Trophoblast cell (in vitro differentiated cells and primary cell): ENCODE measurements at regions not wholly inside any gene's neighbourhood (a gene's known extent, or its start where the extent isn't known, plus 50 kb on each side); places are given as distances from the start of the nearest gene placed in this dataset.

Experiments
- DNase-seq, 2 donors: peaks; one replicate each; pipeline ENCODE4 v3.0.0-alpha.2; 2016
- H2AFZ ChIP-seq: 2 replicates; pipeline ENCODE4 v1.6.1; 2013; ENCODE audit warnings: low read length, moderate library complexity, mild to moderate bottlenecking; ENCODE audit not compliant: insufficient read depth, poor library complexity
- H2AK5ac ChIP-seq: 2 replicates; pipeline ENCODE4 v1.6.1; 2013; ENCODE audit warnings: mild to moderate bottlenecking, low read length
- H2BK120ac ChIP-seq: 2 replicates; pipeline ENCODE4 v1.6.1; 2013; ENCODE audit warnings: low read length, mild to moderate bottlenecking, moderate library complexity; ENCODE audit not compliant: insufficient read depth, poor library complexity
- H2BK12ac ChIP-seq: 2 replicates; pipeline ENCODE4 v1.6.1; 2013; ENCODE audit warnings: mild to moderate bottlenecking, low read length, moderate library complexity
- H2BK5ac ChIP-seq: 2 replicates; pipeline ENCODE4 v1.6.1; 2013; ENCODE audit warnings: low read length, low read depth, moderate library complexity, mild to moderate bottlenecking; ENCODE audit not compliant: poor library complexity
- H3K14ac ChIP-seq: 2 replicates; pipeline ENCODE4 v1.6.1; 2013; ENCODE audit warnings: mild to moderate bottlenecking, low read length
- H3K18ac ChIP-seq: 2 replicates; pipeline ENCODE4 v1.6.1; 2013; ENCODE audit warnings: mild to moderate bottlenecking, low read length
- H3K23ac ChIP-seq: 2 replicates; pipeline ENCODE4 v1.6.1; 2013; ENCODE audit warnings: low read length
- H3K27ac ChIP-seq: 2 replicates; pipeline ENCODE4 v1.5.1; 2013; ENCODE audit warnings: low read depth, mild to moderate bottlenecking, inconsistent platforms, low read length, moderate library complexity
- H3K27me3 ChIP-seq: 2 replicates; pipeline ENCODE4 v1.6.1; 2013; ENCODE audit warnings: inconsistent platforms, mild to moderate bottlenecking, low read length, moderate library complexity; ENCODE audit not compliant: insufficient read depth
- H3K36me3 ChIP-seq, 2 experiments: 1 replicate in 1 of 2; 2 replicates in 1 of 2; pipeline ENCODE4 v1.6.1; 2013; ENCODE audit warnings: low read length in 2 of 2, mild to moderate bottlenecking in 2 of 2, moderate library complexity in 1 of 2; ENCODE audit not compliant: insufficient read depth in 2 of 2, control insufficient read depth in 1 of 2
- H3K4ac ChIP-seq: 2 replicates; pipeline ENCODE4 v1.6.1; 2013; ENCODE audit warnings: low read depth, mild to moderate bottlenecking, low read length, moderate library complexity
- H3K4me1 ChIP-seq, 2 experiments: 1 replicate in 1 of 2; 2 replicates in 1 of 2; pipeline ENCODE4 v1.6.1; 2013; ENCODE audit warnings: low read length in 2 of 2, mild to moderate bottlenecking in 2 of 2, moderate library complexity in 1 of 2; ENCODE audit not compliant: insufficient read depth in 2 of 2, control insufficient read depth in 1 of 2
- H3K4me2 ChIP-seq: 2 replicates; pipeline ENCODE4 v1.6.1; 2013; ENCODE audit warnings: inconsistent platforms, mild to moderate bottlenecking, low read length, moderate library complexity
- H3K4me3 ChIP-seq: 2 replicates; pipeline ENCODE4 v1.5.1; 2013; ENCODE audit warnings: mild to moderate bottlenecking, low read depth, low read length, inconsistent platforms
- H3K79me1 ChIP-seq: one replicate; pipeline ENCODE4 v1.6.1; 2013; ENCODE audit warnings: low read length
- H3K79me2 ChIP-seq: 2 replicates; pipeline ENCODE4 v1.6.1; 2013; ENCODE audit warnings: low read length, mild to moderate bottlenecking; ENCODE audit not compliant: control insufficient read depth, insufficient read depth, poor library complexity
- H3K9ac ChIP-seq: 2 replicates; pipeline ENCODE4 v1.6.1; 2013; ENCODE audit warnings: mild to moderate bottlenecking, low read length
- H3K9me3 ChIP-seq: 2 replicates; pipeline ENCODE4 v1.6.1; 2013; ENCODE audit warnings: low read depth, mild to moderate bottlenecking, control low read depth, inconsistent platforms, low read length; ENCODE audit not compliant: insufficient read depth
- H4K12ac ChIP-seq: 2 replicates; pipeline ENCODE4 v1.6.1; 2013; ENCODE audit warnings: low read depth, mild to moderate bottlenecking, low read length, moderate library complexity
- H4K8ac ChIP-seq: 2 replicates; pipeline ENCODE4 v1.6.1; 2013; ENCODE audit warnings: low read depth, mild to moderate bottlenecking, low read length, moderate library complexity
- H4K91ac ChIP-seq: one replicate; pipeline ENCODE4 v1.6.1; 2013; ENCODE audit warnings: low read depth, mild to moderate bottlenecking, low read length, moderate library complexity
- WGBS: extraction: QIAGEN DNeasy Blood & Tissue Kit; methylation state at CpG from one replicate; pipeline ENCODE4 v1.1.7; 2013; ENCODE audit warnings: missing lambda C conversion rate; ENCODE audit not compliant: insufficient read length, insufficient coverage; ENCODE audit errors: extremely low coverage; 5-methylcytosine and 5-hydroxymethylcytosine counted together

GRCh38 chr5:26310415-26310814 lies 728.0 kb downstream of the CDH9 start:
- Histone ChIP-seq H2BK12ac (no peak overlapping the region), H3K9ac (no peak overlapping the region), H3K27ac (no peak overlapping the region), H3K14ac (no peak overlapping the region), H2AK5ac (no peak overlapping the region), H3K18ac (no peak overlapping the region), H2BK120ac (no peak overlapping the region), H3K27me3 (no peaks in the 10 kb centered on the region), H3K23ac (no peak overlapping the region), H3K4me1 (no peaks in the 10 kb centered on the region), H3K4me3 (no peak overlapping the region), H3K9me3 (no peaks in the 10 kb centered on the region), H4K91ac (no peak overlapping the region), H3K4me2 (no peak overlapping the region), H3K36me3 (no peaks in the 10 kb centered on the region), H3K79me2 (no peaks in the 10 kb centered on the region), H4K12ac (no peak overlapping the region), H3K4ac (no peak overlapping the region), H2AFZ (no peak overlapping the region), H2BK5ac (no peak overlapping the region), H4K8ac (no peak overlapping the region), H3K79me1 (no peaks in the 10 kb centered on the region)
- WGBS = no CpG with 5 or more reads among the region's 2 CpGs
- DNase-seq = peak in 1 of 2 donors; percentile 16

DNA sequence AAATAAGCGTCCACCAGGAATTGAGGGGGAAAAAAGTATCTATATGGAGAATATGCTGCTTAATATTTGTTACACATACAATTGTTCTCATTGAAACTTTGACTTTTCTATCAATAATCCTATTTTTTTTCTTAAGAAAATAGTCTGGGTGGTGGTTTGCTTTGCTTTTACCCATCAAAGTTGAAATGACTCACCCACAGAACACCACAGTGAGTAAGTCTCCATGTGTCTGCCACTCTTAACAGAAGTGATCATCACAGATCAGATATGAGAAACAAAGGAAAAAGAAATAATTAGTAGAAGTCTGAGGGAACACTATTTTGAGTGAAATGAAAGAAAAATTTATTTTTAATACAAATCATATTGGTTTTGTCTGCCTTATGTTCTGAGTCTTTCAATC lies 742.8 kb downstream of the CDH9 start:
- H3K4me2 ChIP-seq = no peak overlapping the region
- no peak overlapping the region for H3K23ac ChIP-seq
- no peak overlapping the region for H2BK120ac ChIP-seq
- H4K12ac ChIP-seq = no peak overlapping the region
- H3K18ac ChIP-seq = no peak overlapping the region
- H4K8ac ChIP-seq = no peak overlapping the region
- no peak overlapping the region for H2BK5ac ChIP-seq
- no peak overlapping the region for H2AFZ ChIP-seq
- H3K27me3 ChIP-seq = no peaks in the 10 kb centered on the region
- no peak overlapping the region for H4K91ac ChIP-seq
- H3K79me2 ChIP-seq = no peaks in the 10 kb centered on the region
- H3K4me3 ChIP-seq = no peak overlapping the region
- H3K9ac ChIP-seq = no peak overlapping the region
- peaks cover 0 to 2% of the 10 kb centered on the region in 2 experiments for H3K4me1 ChIP-seq
- no CpG with 5 or more reads among the region's 1 CpG for WGBS
- DNase-seq = peak in 1 of 2 donors; percentile 50
- no peak overlapping the region for H3K14ac ChIP-seq
- H3K4ac ChIP-seq = no peak overlapping the region
- H3K79me1 ChIP-seq = no peaks in the 10 kb centered on the region
- H3K27ac ChIP-seq = no peak overlapping the region
- H3K36me3 ChIP-seq = no peaks in the 10 kb centered on the region
- H3K9me3 ChIP-seq = no peaks in the 10 kb centered on the region
- no peak overlapping the region for H2BK12ac ChIP-seq
- H2AK5ac ChIP-seq = no peak overlapping the region

DNA sequence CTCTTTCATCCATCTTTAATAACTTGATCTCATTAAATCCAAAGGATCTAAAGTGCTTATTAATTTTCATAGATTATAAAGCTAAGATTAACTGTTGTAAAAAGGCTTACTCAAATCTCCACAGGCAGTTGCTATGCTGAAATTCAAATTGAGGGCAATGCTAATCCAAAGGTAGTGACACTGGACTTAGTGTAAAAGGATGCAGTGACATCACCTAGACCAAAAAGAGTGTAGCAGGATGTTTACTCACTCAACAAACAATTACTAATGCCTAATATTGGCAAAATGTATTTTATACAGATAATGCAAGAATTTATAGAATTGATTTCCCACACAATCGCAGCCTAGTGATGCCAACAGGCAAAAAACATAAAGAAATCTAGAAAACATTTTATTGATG lies 756.2 kb downstream of the CDH9 start:
- Histone ChIP-seq H2BK12ac (no peak overlapping the region), H3K9ac (no peak overlapping the region), H3K79me2 (no peaks in the 10 kb centered on the region), H3K27me3 (no peaks in the 10 kb centered on the region), H2BK5ac (no peak overlapping the region), H3K4ac (no peak overlapping the region), H2AFZ (no peak overlapping the region), H4K8ac (no peak overlapping the region), H3K4me1 (no peaks in the 10 kb centered on the region), H3K79me1 (no peaks in the 10 kb centered on the region), H2BK120ac (no peak overlapping the region), H3K9me3 (peaks cover 5% of the 10 kb centered on the region), H3K14ac (no peak overlapping the region), H3K36me3 (no peaks in the 10 kb centered on the region), H3K4me3 (no peak overlapping the region), H3K23ac (no peak overlapping the region), H4K91ac (no peak overlapping the region), H3K27ac (no peak overlapping the region), H4K12ac (no peak overlapping the region), H3K4me2 (no peak overlapping the region), H2AK5ac (no peak overlapping the region), H3K18ac (no peak overlapping the region)
- WGBS = no CpG with 5 or more reads among the region's 1 CpG
- no peak for DNase-seq

GRCh38 chr5:26278078-26278477 lies 760.3 kb downstream of the CDH9 start:
- Histone ChIP-seq H3K27ac (no peak overlapping the region), H2BK120ac (no peak overlapping the region)
- no CpG with 5 or more reads among the region's 2 CpGs for WGBS

More at GRCh38 chr5:26278078-26278477, 760.3 kb downstream of the CDH9 start:
- Histone ChIP-seq H3K14ac (no peak overlapping the region), H3K18ac (no peak overlapping the region), H3K23ac (no peak overlapping the region), H3K36me3 (no peaks in the 10 kb centered on the region), H3K4me2 (no peak overlapping the region), H4K8ac (no peak overlapping the region), H3K9me3 (no peaks in the 10 kb centered on the region), H4K91ac (no peak overlapping the region), H3K4ac (no peak overlapping the region), H3K4me1 (no peaks in the 10 kb centered on the region), H2BK5ac (no peak overlapping the region), H3K4me3 (no peak overlapping the region), H3K79me2 (no peaks in the 10 kb centered on the region), H2AFZ (no peak overlapping the region), H3K9ac (no peak overlapping the region), H3K27me3 (no peaks in the 10 kb centered on the region), H3K79me1 (no peaks in the 10 kb centered on the region), H2BK12ac (no peak overlapping the region), H2AK5ac (no peak overlapping the region), H4K12ac (no peak overlapping the region)
- no peak for DNase-seq
